ENCODE measurements at regions not wholly inside any gene's neighbourhood (a gene's known extent, or its start where the extent isn't known, plus 50 kb on each side); places are given as distances from the start of the nearest gene placed in this dataset.

- intact Hi-C loops (cut with DNase I): no loop called here
Observed at GRCh38 chr4:19596342-19596741, 655.4 kb upstream of the SLIT2 start.

GRCh38 chr4:19592391-19592790 is 659.3 kb upstream of the SLIT2 start:
- TF ChIP-seq CTCF (IDR thresholded peaks at IDR 0.05) (no peak), POLR2A (IDR thresholded peaks at IDR 0.05) (no peak)
- 80 to 91% (median 87%) methylated on average over 3 of the region's 3 CpGs for WGBS, 4 donors
- intact Hi-C loops (cut with DNase I): no loop called here
- H3K36me3 ChIP-seq (replicated peaks in 1 of 2): no peaks in the 10 kb centered on the region
- H3K27ac ChIP-seq: no peak overlapping the region
- no peaks in the 10 kb centered on the region for H3K4me1 ChIP-seq (replicated peaks in 1 of 2)
- H3K9me3 ChIP-seq (replicated peaks in 1 of 3): no peaks in the 10 kb centered on the region
- no peaks in the 10 kb centered on the region for H3K27me3 ChIP-seq
- no peak overlapping the region for H3K4me3 ChIP-seq
- DNase-seq: no peak

More at GRCh38 chr4:19596342-19596741, 655.4 kb upstream of the SLIT2 start:
- no peak for TF ChIP-seq CTCF (IDR thresholded peaks at IDR 0.05)
- TF ChIP-seq POLR2A (IDR thresholded peaks at IDR 0.05): no peak
- no peaks in the 10 kb centered on the region for H3K36me3 ChIP-seq (replicated peaks in 1 of 2)
- no peak for DNase-seq
- no peaks in the 10 kb centered on the region for H3K27me3 ChIP-seq
- no peak overlapping the region for H3K27ac ChIP-seq
- 51 to 59% (median 52%) methylated on average over 2 of the region's 2 CpGs for WGBS, 4 donors
- no peaks in the 10 kb centered on the region for H3K9me3 ChIP-seq (replicated peaks in 1 of 3)
- H3K4me1 ChIP-seq (replicated peaks in 1 of 2): no peaks in the 10 kb centered on the region
- no peak overlapping the region for H3K4me3 ChIP-seq

- no peak for DNase-seq
- no peaks in the 10 kb centered on the region for H3K36me3 ChIP-seq (replicated peaks in 1 of 2)
- 78 to 87% (median 84%) methylated on average over 4 of the region's 4 CpGs for WGBS, 4 donors
- H3K4me3 ChIP-seq: no peak overlapping the region
- intact Hi-C loops (cut with DNase I): no loop called here
- no peaks in the 10 kb centered on the region for H3K4me1 ChIP-seq (replicated peaks in 1 of 2)
- H3K27ac ChIP-seq: no peak overlapping the region
- H3K9me3 ChIP-seq (replicated peaks in 1 of 3): no peaks in the 10 kb centered on the region
- no peaks in the 10 kb centered on the region for H3K27me3 ChIP-seq
- TF ChIP-seq CTCF (IDR thresholded peaks at IDR 0.05) (no peak), POLR2A (IDR thresholded peaks at IDR 0.05) (no peak)
Observed at GRCh38 chr4:19583827-19584569, 667.7 kb upstream of the SLIT2 start.

- no peak for TF ChIP-seq POLR2A (IDR thresholded peaks at IDR 0.05)
- TF ChIP-seq CTCF (IDR thresholded peaks at IDR 0.05): no peak
- WGBS, 4 donors: 57 to 63% (median 59%) methylated on average over 4 of the region's 4 CpGs
- intact Hi-C loops (cut with DNase I): no loop called here
- no peak overlapping the region for H3K27ac ChIP-seq
- H3K27me3 ChIP-seq: no peaks in the 10 kb centered on the region
- no peak for DNase-seq
- no peaks in the 10 kb centered on the region for H3K4me1 ChIP-seq (replicated peaks in 1 of 2)
- no peaks in the 10 kb centered on the region for H3K36me3 ChIP-seq (replicated peaks in 1 of 2)
- H3K4me3 ChIP-seq: no peak overlapping the region
- H3K9me3 ChIP-seq (replicated peaks in 1 of 3): no peaks in the 10 kb centered on the region
Observed at GRCh38 chr4:19580095-19580494, 671.6 kb upstream of the SLIT2 start.

Data from adrenal gland (tissue), 9 donors.